Mesothelial cell of epicardium (in vitro differentiated cells): ENCODE measurements at regions not wholly inside any gene's neighbourhood (a gene's known extent, or its start where the extent isn't known, plus 50 kb on each side); places are given as distances from the start of the nearest gene placed in this dataset.

ENCODE experiments used
- DNase-seq, 2 experiments: peaks; one replicate each; pipeline ENCODE4 v3.0.0; 2021; ENCODE audit warnings: low spot score in 2 of 2; ENCODE audit not compliant: unreplicated experiment in 2 of 2
- H3K27ac Mint-ChIP-seq: 2 replicates; pipeline ENCODE4 v1.8.0; 2021; ENCODE audit warnings: mixed read lengths
- H3K27me3 Mint-ChIP-seq: 2 replicates; pipeline ENCODE4 v1.8.0; 2021; ENCODE audit warnings: low read depth, mixed read lengths
- H3K36me3 Mint-ChIP-seq: 2 replicates; pipeline ENCODE4 v1.8.0; 2021; ENCODE audit warnings: mixed read lengths
- H3K4me1 Mint-ChIP-seq: 2 replicates; pipeline ENCODE4 v1.8.0; 2021; ENCODE audit warnings: mixed read lengths
- H3K4me3 Mint-ChIP-seq: 2 replicates; pipeline ENCODE4 v1.8.0; 2021; ENCODE audit warnings: mild to moderate bottlenecking, moderate library complexity, mixed read lengths
- H3K9me3 Mint-ChIP-seq: 2 replicates; pipeline ENCODE4 v1.8.0; 2021; ENCODE audit warnings: mixed read lengths
- TF ChIP-seq, protein P1 (sequence below): fragments of 200-600 bp; sonication (generic); IDR thresholded peaks from one replicate; pipeline ENCODE4 v1.5.0; 2021; ENCODE audit warnings: antibody characterized with exemption; ENCODE audit not compliant: unreplicated experiment

DNA sequence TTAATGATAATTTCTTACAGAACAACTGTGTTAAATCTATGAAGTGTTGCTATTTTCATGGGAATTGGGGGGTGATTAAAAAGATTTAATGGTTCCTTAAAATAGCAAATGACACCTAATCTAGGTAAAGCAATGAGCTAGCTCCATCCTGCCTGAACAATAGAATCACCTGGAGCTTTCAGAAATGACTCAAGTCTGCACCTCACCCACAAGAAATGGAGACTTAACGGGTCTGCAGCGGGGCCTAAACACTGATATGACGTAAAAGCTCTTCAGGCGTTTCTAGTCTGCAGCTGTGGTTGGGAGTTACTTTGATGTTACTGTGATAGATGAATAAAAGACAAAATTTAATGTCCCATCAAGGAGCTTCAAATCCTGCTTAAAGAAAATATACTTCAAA is 328.2 kb downstream of the RND3 start:
- H3K9me3 Mint-ChIP-seq, result no peaks in the 10 kb centered on the region
- H3K27ac Mint-ChIP-seq, result no peak overlapping the region
- DNase-seq, result no peak
- peaks cover 47% of the 10 kb centered on the region for H3K4me1 Mint-ChIP-seq
- TF ChIP-seq, protein P1, sequence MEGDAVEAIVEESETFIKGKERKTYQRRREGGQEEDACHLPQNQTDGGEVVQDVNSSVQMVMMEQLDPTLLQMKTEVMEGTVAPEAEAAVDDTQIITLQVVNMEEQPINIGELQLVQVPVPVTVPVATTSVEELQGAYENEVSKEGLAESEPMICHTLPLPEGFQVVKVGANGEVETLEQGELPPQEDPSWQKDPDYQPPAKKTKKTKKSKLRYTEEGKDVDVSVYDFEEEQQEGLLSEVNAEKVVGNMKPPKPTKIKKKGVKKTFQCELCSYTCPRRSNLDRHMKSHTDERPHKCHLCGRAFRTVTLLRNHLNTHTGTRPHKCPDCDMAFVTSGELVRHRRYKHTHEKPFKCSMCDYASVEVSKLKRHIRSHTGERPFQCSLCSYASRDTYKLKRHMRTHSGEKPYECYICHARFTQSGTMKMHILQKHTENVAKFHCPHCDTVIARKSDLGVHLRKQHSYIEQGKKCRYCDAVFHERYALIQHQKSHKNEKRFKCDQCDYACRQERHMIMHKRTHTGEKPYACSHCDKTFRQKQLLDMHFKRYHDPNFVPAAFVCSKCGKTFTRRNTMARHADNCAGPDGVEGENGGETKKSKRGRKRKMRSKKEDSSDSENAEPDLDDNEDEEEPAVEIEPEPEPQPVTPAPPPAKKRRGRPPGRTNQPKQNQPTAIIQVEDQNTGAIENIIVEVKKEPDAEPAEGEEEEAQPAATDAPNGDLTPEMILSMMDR, result no peak
- H3K36me3 Mint-ChIP-seq, result no peaks in the 10 kb centered on the region
- H3K4me3 Mint-ChIP-seq, result no peak overlapping the region
- no peaks in the 10 kb centered on the region for H3K27me3 Mint-ChIP-seq

DNA sequence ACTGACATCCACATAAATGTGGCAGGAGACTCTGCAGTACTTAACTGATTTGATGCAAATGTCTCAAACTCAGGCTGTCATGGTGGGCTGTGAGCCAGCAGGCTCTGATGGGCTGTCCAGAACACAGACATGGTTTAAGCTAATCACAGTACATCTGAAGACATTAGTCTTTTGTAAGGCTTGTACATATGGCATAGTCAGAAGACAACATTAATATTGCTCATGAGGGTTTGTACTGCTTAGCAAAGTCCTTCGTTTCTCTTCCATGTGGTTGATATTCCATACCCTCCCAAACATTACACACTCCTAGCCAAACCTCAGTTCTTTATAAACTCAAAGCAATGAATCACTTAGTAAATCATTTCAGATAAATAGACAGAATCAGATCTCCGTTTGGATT is 330.6 kb downstream of the RND3 start:
- no peak overlapping the region for H3K27ac Mint-ChIP-seq
- H3K9me3 Mint-ChIP-seq, result peaks cover 3% of the 10 kb centered on the region
- H3K4me3 Mint-ChIP-seq, result no peak overlapping the region
- TF ChIP-seq, protein P1, result no peak
- DNase-seq, result no peak
- no peaks in the 10 kb centered on the region for H3K27me3 Mint-ChIP-seq
- H3K36me3 Mint-ChIP-seq, result no peaks in the 10 kb centered on the region
- H3K4me1 Mint-ChIP-seq, result peaks cover 33% of the 10 kb centered on the region

DNA sequence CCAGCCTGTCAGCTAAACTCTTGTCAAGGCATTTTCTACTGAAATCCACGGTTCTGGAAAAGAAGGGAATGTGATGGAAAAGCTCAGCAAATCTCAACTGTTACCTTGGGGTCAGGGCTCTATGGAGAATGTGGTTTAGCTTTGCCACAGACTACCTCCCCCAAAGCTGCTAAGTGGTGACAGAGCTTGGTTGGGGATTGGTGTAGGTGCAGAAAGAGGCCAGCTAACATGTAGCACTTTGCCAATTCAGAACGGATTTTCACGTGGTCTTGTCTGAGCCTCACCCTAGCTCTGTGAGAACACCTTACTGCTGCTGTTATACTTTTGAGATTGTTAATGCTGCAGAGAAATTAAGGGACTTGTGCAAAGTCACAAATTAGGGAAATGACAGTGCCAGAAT is 331.1 kb downstream of the RND3 start:
- H3K9me3 Mint-ChIP-seq, result peaks cover 3% of the 10 kb centered on the region
- H3K27me3 Mint-ChIP-seq, result no peaks in the 10 kb centered on the region
- DNase-seq, result no peak
- no peak overlapping the region for H3K27ac Mint-ChIP-seq
- TF ChIP-seq, protein P1, result no peak
- H3K4me3 Mint-ChIP-seq, result no peak overlapping the region
- no peaks in the 10 kb centered on the region for H3K36me3 Mint-ChIP-seq
- H3K4me1 Mint-ChIP-seq, result peaks cover 28% of the 10 kb centered on the region

DNA sequence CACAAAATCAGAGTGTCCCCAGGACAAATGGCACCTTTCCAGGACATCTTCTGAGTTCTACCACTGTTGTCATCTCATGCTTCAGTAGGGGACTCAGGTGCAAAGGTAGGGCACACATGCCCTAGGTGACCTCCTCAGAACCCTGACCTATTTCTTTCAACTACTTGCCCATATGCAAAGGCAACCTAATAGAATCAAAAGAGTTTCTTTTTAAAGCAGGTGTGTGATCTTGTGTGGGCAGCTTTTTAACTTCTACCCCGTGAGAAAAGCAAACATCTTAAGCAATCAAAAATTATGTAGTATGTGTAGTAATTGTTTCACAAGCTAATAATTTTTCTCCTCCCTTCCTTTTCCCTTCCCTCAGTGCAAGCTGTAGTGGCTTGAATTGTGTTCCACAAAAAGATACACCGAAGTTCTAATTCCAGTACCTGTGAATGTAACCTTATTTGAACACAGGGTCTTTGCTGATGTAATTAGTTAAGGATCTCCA is 333.1 kb downstream of the RND3 start:
- H3K4me3 Mint-ChIP-seq, result no peak overlapping the region
- H3K36me3 Mint-ChIP-seq, result no peaks in the 10 kb centered on the region
- H3K4me1 Mint-ChIP-seq, result peaks cover 18% of the 10 kb centered on the region
- H3K27me3 Mint-ChIP-seq, result no peaks in the 10 kb centered on the region
- no peak for DNase-seq
- TF ChIP-seq, protein P1, result no peak
- H3K9me3 Mint-ChIP-seq, result peaks cover 3% of the 10 kb centered on the region
- no peak overlapping the region for H3K27ac Mint-ChIP-seq

DNA sequence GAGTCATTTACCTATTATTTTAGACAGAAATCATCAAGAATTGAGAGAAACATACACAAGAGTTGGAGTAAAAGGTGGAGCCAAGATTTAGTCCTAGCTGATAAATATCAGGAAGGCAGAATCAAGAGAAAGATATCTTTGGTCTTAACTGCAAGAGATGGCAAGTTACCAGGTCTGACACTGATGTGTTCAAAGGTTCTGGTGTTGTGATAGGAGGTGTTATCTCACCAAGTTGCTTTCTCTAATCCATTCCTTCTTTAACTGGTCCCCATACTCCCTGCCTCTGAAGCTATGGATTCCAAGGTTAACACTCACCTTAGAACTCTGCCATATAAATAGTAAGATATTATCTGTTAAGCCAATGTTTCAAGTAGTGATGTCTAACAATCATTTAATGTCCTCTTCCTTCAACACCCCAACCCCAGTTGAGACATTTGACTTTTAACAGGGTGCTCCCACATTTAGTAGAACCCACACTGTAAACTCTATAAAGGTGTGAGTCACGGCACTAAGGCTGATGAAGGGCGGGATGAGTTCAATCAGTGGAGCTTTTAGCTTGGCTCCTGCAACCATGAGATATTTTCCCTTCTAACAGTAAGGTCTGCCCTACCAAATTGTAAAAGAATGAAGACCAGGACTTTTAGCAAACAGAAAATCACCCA is 333.7 kb downstream of the RND3 start:
- no peak for DNase-seq
- Mint-ChIP-seq H3K27me3 (no peaks in the 10 kb centered on the region), H3K9me3 (peaks cover 3% of the 10 kb centered on the region), H3K27ac (no peak overlapping the region), H3K4me1 (peaks cover 22% of the 10 kb centered on the region), H3K4me3 (no peak overlapping the region), H3K36me3 (no peaks in the 10 kb centered on the region)
- TF ChIP-seq, protein P1, result no peak
